CD4-positive, alpha-beta memory T cell (primary cell): ENCODE measurements at regions not wholly inside any gene's neighbourhood (a gene's known extent, or its start where the extent isn't known, plus 50 kb on each side); places are given as distances from the start of the nearest gene placed in this dataset.

ENCODE experiments used
- CTCF ChIA-PET: fragments of 350-600 bp; sonication (Branson Sonifier 250); formaldehyde crosslinking; loops from one replicate; lab custom pipeline; 2021; ENCODE audit warnings: inconsistent platforms; ENCODE audit not compliant: partially characterized antibody; lab: Charles Lee
- POLR2A ChIA-PET: fragments of 350-600 bp; sonication (Branson Sonifier 250); formaldehyde crosslinking; loops from one replicate; lab custom pipeline; 2021; ENCODE audit not compliant: partially characterized antibody; lab: Charles Lee
- DNase-seq, 5 donors: peaks; one replicate each; pipeline versions ENCODE4 v3.0.0 to v3.0.0-alpha.2; 2020 to 2022; ENCODE audit warnings: mixed read lengths in 1 of 5
- H3K27ac ChIP-seq: one replicate; pipeline ENCODE4 v1.7.0; 2013; ENCODE audit warnings: low read depth, low read length
- H3K27me3 ChIP-seq: 2 replicates; pipeline ENCODE4 v1.7.0; 2013; ENCODE audit warnings: mild to moderate bottlenecking, low read length, moderate library complexity; ENCODE audit not compliant: insufficient read depth
- H3K36me3 ChIP-seq: 2 replicates; pipeline ENCODE4 v1.7.0; 2013; ENCODE audit warnings: mild to moderate bottlenecking, low read length, moderate library complexity; ENCODE audit not compliant: insufficient read depth
- H3K4me1 ChIP-seq: 2 replicates; pipeline ENCODE4 v1.7.0; 2013; ENCODE audit warnings: mild to moderate bottlenecking, low read length, moderate library complexity; ENCODE audit not compliant: insufficient read depth
- H3K4me3 ChIP-seq, 2 donors: one replicate each; pipeline ENCODE4 v1.7.0; 2013; ENCODE audit warnings: low read length in 2 of 2, mild to moderate bottlenecking in 1 of 2
- H3K9me3 ChIP-seq, 2 donors: one replicate each; pipeline ENCODE4 v1.7.0; 2013; ENCODE audit warnings: low read length in 2 of 2, control low read depth in 1 of 2; ENCODE audit not compliant: control insufficient read depth in 1 of 2
- H3K27ac Mint-ChIP-seq, 7 donors: one replicate each; pipeline ENCODE4 v1.8.0; 2020 to 2021; ENCODE audit warnings: mixed read lengths in 7 of 7, mild to moderate bottlenecking in 6 of 7, inconsistent platforms in 3 of 7, moderate library complexity in 3 of 7
- H3K27me3 Mint-ChIP-seq, 2 donors: one replicate each; pipeline ENCODE4 v1.8.0; 2020 to 2021; ENCODE audit warnings: mixed read lengths in 2 of 2
- H3K36me3 Mint-ChIP-seq, 2 donors: one replicate each; pipeline ENCODE4 v1.8.0; 2020 to 2021; ENCODE audit warnings: mixed read lengths in 2 of 2, inconsistent platforms in 1 of 2, mild to moderate bottlenecking in 1 of 2
- H3K4me1 Mint-ChIP-seq, 4 donors: one replicate each; pipeline ENCODE4 v1.8.0; 2020 to 2021; ENCODE audit warnings: mixed read lengths in 4 of 4, mild to moderate bottlenecking in 1 of 4
- H3K4me3 Mint-ChIP-seq, 8 donors: one replicate each; pipeline ENCODE4 v1.8.0; 2020 to 2021; ENCODE audit warnings: mixed read lengths in 8 of 8, mild to moderate bottlenecking in 7 of 8, moderate library complexity in 6 of 8, inconsistent platforms in 3 of 8
- H3K9me3 Mint-ChIP-seq, 8 donors: one replicate each; pipeline ENCODE4 v1.8.0; 2020 to 2021; ENCODE audit warnings: mixed read lengths in 8 of 8, mild to moderate bottlenecking in 5 of 8, inconsistent platforms in 3 of 8, moderate library complexity in 1 of 8
- intact Hi-C: fragments of 100-400 bp; cut with micrococcal nuclease; formaldehyde crosslinking; loops from one replicate; pipeline ENCODE4 v1.15.1; 2023

- ChIA-PET CTCF (no interaction called here), POLR2A (no interaction called here)
- Mint-ChIP-seq H3K4me3 (no peak overlapping the region), H3K9me3 (no peaks in the 10 kb centered on the region), H3K27ac (no peak overlapping the region), H3K4me1 (no peaks in the 10 kb centered on the region), H3K36me3 (no peaks in the 10 kb centered on the region), H3K27me3 (peaks cover 2 to 3% of the 10 kb centered on the region in 2 donors)
- DNase-seq, result no peak
- Histone ChIP-seq H3K36me3 (no peaks in the 10 kb centered on the region), H3K27ac (no peak overlapping the region), H3K4me3 (no peak overlapping the region), H3K27me3 (no peaks in the 10 kb centered on the region), H3K9me3 (no peaks in the 10 kb centered on the region), H3K4me1 (no peaks in the 10 kb centered on the region)
- intact Hi-C loops, result no loop called here
Measured at GRCh38 chr3:176953106-176954060, 243.9 kb downstream of the TBL1XR1 start.

DNA sequence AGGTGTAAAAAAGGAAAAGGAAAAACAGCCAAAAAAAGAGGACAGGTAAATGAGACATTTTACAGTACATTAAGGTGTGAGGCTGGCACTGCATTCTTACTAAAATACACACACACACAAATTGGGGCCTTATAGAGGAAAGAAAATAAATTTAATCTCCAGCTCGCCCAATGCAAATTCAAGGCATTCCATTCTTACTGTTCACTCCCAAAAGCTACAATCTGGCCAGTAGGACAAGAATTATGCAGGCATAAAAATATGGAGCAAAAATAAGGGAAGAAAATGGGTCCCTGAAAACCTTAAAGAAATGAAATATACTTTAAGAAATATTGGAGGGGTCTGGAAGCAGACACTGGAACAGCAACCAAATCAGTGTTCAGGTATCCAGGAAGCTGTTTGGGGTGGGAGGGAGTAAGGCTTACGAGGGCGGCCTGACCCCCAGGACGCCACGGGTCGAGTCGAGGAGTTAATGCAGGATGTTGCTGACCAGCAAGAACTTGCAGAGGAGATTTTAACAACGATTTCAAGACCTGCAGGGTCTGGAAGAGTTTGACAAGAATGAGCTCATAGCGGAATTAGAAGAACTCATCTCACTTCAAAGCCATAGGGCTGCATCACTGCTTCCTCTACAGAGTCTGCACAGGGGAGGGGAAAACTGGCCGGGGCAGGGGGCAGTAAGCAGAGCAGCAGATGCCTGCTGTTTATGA lies 245.5 kb downstream of the TBL1XR1 start:
- Mint-ChIP-seq H3K4me3 (no peak overlapping the region), H3K36me3 (no peaks in the 10 kb centered on the region), H3K9me3 (no peaks in the 10 kb centered on the region), H3K4me1 (peaks cover 0 to 2% (median under 1%) of the 10 kb centered on the region in 4 donors), H3K27me3 (peaks cover 1 to 2% of the 10 kb centered on the region in 2 donors), H3K27ac (no peak overlapping the region)
- Histone ChIP-seq H3K36me3 (no peaks in the 10 kb centered on the region), H3K27ac (no peak overlapping the region), H3K4me3 (no peak overlapping the region), H3K4me1 (no peaks in the 10 kb centered on the region), H3K27me3 (no peaks in the 10 kb centered on the region), H3K9me3 (no peaks in the 10 kb centered on the region)
- ChIA-PET POLR2A (no interaction called here), CTCF (interaction anchor here (1.2 kb wide), 2 partner anchors 11 kb away, joined by 3 read pairs; no protein-coding TSS in a partner anchor)
- DNase-seq, result no peak
- intact Hi-C loops, result no loop called here

DNA sequence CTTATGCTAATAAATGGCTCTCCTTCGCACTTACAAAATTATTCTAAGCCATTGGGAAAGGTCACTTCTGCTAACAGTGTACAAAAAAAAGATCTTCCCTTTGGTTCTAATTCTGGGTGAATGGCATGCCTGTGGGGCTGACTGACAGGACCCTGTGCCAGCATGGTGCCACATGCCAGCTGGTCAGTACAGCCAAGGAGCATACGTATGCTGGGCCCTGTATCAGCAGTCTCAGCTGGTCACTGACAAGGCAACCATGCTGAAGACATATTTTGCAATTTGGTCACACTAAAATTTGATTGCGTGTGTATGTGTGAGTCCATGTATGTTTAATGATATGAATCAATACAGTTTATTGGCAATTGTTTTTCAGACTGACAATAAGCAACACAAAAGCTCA lies 246.1 kb downstream of the TBL1XR1 start:
- H3K9me3 Mint-ChIP-seq, result no peaks in the 10 kb centered on the region
- H3K27ac ChIP-seq, result no peak overlapping the region
- intact Hi-C loops, result no loop called here
- CTCF ChIA-PET, result interaction anchor here (1.2 kb wide), 2 partner anchors 10 to 11 kb away, joined by 3 read pairs; no protein-coding TSS in a partner anchor
- peaks cover 1 to 2% of the 10 kb centered on the region in 2 donors for H3K27me3 Mint-ChIP-seq
- H3K4me1 Mint-ChIP-seq, result peaks cover 0 to 2% (median under 1%) of the 10 kb centered on the region in 4 donors
- H3K27me3 ChIP-seq, result no peaks in the 10 kb centered on the region
- POLR2A ChIA-PET, result no interaction called here
- no peaks in the 10 kb centered on the region for H3K36me3 Mint-ChIP-seq
- H3K4me3 Mint-ChIP-seq, result no peak overlapping the region
- no peak overlapping the region for H3K4me3 ChIP-seq
- H3K9me3 ChIP-seq, result no peaks in the 10 kb centered on the region
- DNase-seq, result no peak
- H3K36me3 ChIP-seq, result no peaks in the 10 kb centered on the region
- no peaks in the 10 kb centered on the region for H3K4me1 ChIP-seq
- no peak overlapping the region for H3K27ac Mint-ChIP-seq

DNA sequence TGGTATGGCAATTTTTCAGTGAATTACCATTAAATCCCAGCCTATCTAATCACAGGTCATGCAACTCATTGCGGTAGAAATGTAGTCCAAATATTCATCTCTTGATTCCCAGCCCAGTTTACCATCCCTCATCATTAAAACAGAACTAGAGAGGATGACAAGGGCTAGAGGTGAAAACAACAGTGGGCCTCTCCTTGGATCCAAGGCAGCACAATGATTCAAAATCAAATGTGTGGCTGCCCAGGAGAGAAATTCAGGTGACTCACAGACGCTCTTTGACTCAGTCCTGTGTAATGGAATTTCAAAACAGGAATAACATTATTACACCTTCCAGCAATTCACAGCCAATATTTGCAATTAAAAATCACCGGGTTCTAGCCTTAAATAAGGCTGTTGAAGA lies 246.5 kb downstream of the TBL1XR1 start:
- no peak overlapping the region for H3K27ac Mint-ChIP-seq
- ChIA-PET CTCF (no interaction called here), POLR2A (no interaction called here)
- no peaks in the 10 kb centered on the region for H3K36me3 Mint-ChIP-seq
- Histone ChIP-seq H3K9me3 (no peaks in the 10 kb centered on the region), H3K4me3 (no peak overlapping the region), H3K36me3 (no peaks in the 10 kb centered on the region), H3K4me1 (no peaks in the 10 kb centered on the region), H3K27me3 (no peaks in the 10 kb centered on the region), H3K27ac (no peak overlapping the region)
- H3K4me3 Mint-ChIP-seq, result no peak overlapping the region
- DNase-seq, result no peak
- H3K27me3 Mint-ChIP-seq, result peaks cover 1 to 2% of the 10 kb centered on the region in 2 donors
- intact Hi-C loops, result no loop called here
- H3K4me1 Mint-ChIP-seq, result peaks cover 0 to 2% (median under 1%) of the 10 kb centered on the region in 4 donors
- H3K9me3 Mint-ChIP-seq, result no peaks in the 10 kb centered on the region

- intact Hi-C loops, result no loop called here
- Mint-ChIP-seq H3K9me3 (no peaks in the 10 kb centered on the region), H3K27ac (no peak overlapping the region), H3K27me3 (peaks cover 1 to 2% of the 10 kb centered on the region in 2 donors), H3K36me3 (no peaks in the 10 kb centered on the region), H3K4me1 (peaks cover 0 to 2% (median under 1%) of the 10 kb centered on the region in 4 donors), H3K4me3 (no peak overlapping the region)
- no peaks in the 10 kb centered on the region for H3K27me3 ChIP-seq
- POLR2A ChIA-PET, result no interaction called here
- CTCF ChIA-PET, result interaction anchor here (0.9 to 1.3 kb wide), 2 partner anchors 9 to 10 kb away, joined by 3 read pairs; no protein-coding TSS in a partner anchor
- H3K27ac ChIP-seq, result no peak overlapping the region
- no peak for DNase-seq
- no peaks in the 10 kb centered on the region for H3K36me3 ChIP-seq
- no peaks in the 10 kb centered on the region for H3K9me3 ChIP-seq
- H3K4me3 ChIP-seq, result no peak overlapping the region
- H3K4me1 ChIP-seq, result no peaks in the 10 kb centered on the region
Measured at GRCh38 chr3:176948151-176948550, 249.1 kb downstream of the TBL1XR1 start.

DNA sequence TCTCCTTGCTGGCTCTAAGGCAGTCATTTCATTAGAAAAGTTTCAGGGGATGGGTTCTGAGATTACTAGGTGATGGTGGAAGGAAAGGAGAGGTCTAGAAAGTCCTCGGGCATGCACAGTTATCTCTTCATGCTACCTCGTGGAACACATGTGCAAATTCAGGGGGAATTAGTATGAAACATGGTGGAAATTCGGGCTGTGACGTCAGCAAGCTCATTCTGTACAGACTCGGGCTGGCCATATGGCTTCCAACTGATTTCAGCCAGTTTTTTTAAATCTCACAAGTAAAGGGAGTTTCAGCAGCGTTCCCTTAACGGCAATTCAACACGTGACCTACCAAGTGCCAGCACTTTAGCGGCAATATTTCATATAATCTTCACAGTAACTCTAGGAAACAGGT lies 251.1 kb downstream of the TBL1XR1 start:
- no peak overlapping the region for H3K4me3 ChIP-seq
- POLR2A ChIA-PET, result no interaction called here
- H3K9me3 Mint-ChIP-seq, result no peaks in the 10 kb centered on the region
- peaks cover 3% of the 10 kb centered on the region in 2 donors for H3K27me3 Mint-ChIP-seq
- H3K9me3 ChIP-seq, result no peaks in the 10 kb centered on the region
- intact Hi-C loops, result no loop called here
- peak overlapping the region in 1 of 7 donors; percentile 34 for H3K27ac Mint-ChIP-seq
- H3K27me3 ChIP-seq, result no peaks in the 10 kb centered on the region
- no peaks in the 10 kb centered on the region for H3K4me1 ChIP-seq
- no peaks in the 10 kb centered on the region for H3K36me3 ChIP-seq
- H3K36me3 Mint-ChIP-seq, result no peaks in the 10 kb centered on the region
- DNase-seq, result no peak
- CTCF ChIA-PET, result no interaction called here
- peaks cover 0 to 2% (median under 1%) of the 10 kb centered on the region in 4 donors for H3K4me1 Mint-ChIP-seq
- H3K4me3 Mint-ChIP-seq, result no peak overlapping the region
- no peak overlapping the region for H3K27ac ChIP-seq

GRCh38 chr3:176942305-176942704 lies 255.0 kb downstream of the TBL1XR1 start:
- intact Hi-C loops, result no loop called here
- Histone ChIP-seq H3K4me1 (no peaks in the 10 kb centered on the region), H3K27me3 (no peaks in the 10 kb centered on the region), H3K9me3 (no peaks in the 10 kb centered on the region), H3K4me3 (no peak overlapping the region), H3K36me3 (no peaks in the 10 kb centered on the region), H3K27ac (no peak overlapping the region)
- Mint-ChIP-seq H3K4me3 (no peak overlapping the region), H3K27me3 (peaks cover 2 to 5% of the 10 kb centered on the region in 2 donors), H3K36me3 (no peaks in the 10 kb centered on the region), H3K9me3 (no peaks in the 10 kb centered on the region), H3K4me1 (no peaks in the 10 kb centered on the region), H3K27ac (no peak overlapping the region)
- ChIA-PET CTCF (no interaction called here), POLR2A (no interaction called here)
- DNase-seq, result no peak
